HG02759 (cell line): ENCODE measurements at regions not wholly inside any gene's neighbourhood (a gene's known extent, or its start where the extent isn't known, plus 50 kb on each side); places are given as distances from the start of the nearest gene placed in this dataset.

Source experiments
- ATAC-seq: cut with Tn5 transposase; IDR thresholded peaks from one replicate; pipeline ENCODE4 v1.9.1; 2021; ENCODE audit warnings: mild to moderate bottlenecking, moderate library complexity; ENCODE audit not compliant: unreplicated experiment

- no peak for ATAC-seq
These were observed 166.4 kb upstream of the ADGRL2 start for GRCh38 chr1:81634294-81634693.

- ATAC-seq, result no peak
These were observed 181.6 kb upstream of the ADGRL2 start for GRCh38 chr1:81619156-81619555.

DNA sequence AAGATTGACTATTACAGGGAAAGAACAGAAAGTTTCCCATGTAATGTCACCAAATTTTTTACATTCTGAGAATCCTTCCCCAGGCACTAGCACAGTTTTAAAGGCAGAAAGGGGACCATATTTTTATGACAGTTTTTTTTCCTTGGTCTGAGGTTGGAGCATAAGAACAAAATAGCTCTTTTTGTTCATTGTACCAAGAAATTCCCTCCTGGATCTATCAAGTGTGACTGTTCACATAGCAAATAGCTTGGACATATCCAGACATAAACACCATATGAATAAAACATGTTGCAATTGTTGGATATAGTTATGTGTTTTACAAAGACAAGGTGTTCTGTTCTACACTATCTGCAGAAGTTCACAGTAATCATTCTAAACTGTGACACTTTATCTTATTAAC is 182.4 kb upstream of the ADGRL2 start:
- no peak for ATAC-seq

DNA sequence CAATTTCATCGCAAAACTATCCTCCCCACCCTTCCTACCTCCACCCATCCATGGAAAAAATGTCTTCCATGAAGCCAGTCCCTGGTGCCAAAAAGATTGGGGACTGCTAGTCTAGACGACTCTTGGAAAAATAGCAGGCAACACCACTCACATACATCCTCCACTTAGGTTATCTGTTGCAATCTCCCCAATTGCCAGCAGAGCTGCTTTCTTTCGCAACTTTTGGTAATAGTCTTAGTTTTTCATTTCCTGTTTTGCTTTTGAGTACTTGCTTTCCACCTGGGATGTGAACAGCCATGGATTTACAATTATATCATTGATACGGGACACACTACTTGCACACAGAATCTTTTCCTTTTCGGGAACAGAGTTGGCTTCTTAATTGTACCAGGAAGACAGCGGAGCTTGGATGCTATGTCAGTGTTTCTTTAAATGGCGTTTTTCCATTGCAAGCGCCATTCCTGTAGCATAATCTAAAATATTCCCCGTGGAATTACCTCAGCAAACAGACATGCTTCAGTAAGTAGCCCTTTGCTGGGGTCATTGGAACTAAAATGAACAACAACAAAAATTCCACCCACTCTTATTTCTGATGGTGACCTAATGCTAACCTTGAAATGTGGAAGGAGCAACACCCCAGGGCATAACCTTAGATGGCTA is 183.3 kb upstream of the ADGRL2 start:
- ATAC-seq, result no peak

- ATAC-seq, result no peak
These were observed 186.9 kb upstream of the ADGRL2 start for GRCh38 chr1:81613803-81614202.

GRCh38 chr1:81607924-81608323 is 192.8 kb upstream of the ADGRL2 start:
- no peak for ATAC-seq

DNA sequence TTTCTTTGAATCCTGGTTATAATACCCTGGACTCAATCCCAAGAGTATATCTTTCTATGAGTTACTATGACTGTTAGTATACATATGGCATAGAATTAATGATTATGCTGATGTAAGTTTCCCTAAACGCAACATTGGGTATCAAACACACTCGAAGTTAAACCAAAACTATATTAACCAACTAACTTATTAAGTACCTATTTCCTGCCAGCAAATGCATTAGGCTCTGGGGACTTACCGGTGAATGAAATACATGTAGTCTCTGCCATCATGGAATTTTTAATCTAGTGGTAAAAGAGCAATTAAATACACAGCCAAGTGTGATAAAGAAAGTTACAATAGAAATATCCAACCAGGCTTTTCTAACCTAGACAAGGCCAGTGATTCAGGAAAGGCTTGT is 193.6 kb upstream of the ADGRL2 start:
- no peak for ATAC-seq

- no peak for ATAC-seq
These were observed 194.1 kb upstream of the ADGRL2 start for GRCh38 chr1:81606656-81607055.

- ATAC-seq, result no peak
These were observed 195.7 kb upstream of the ADGRL2 start for GRCh38 chr1:81605023-81605422.

DNA sequence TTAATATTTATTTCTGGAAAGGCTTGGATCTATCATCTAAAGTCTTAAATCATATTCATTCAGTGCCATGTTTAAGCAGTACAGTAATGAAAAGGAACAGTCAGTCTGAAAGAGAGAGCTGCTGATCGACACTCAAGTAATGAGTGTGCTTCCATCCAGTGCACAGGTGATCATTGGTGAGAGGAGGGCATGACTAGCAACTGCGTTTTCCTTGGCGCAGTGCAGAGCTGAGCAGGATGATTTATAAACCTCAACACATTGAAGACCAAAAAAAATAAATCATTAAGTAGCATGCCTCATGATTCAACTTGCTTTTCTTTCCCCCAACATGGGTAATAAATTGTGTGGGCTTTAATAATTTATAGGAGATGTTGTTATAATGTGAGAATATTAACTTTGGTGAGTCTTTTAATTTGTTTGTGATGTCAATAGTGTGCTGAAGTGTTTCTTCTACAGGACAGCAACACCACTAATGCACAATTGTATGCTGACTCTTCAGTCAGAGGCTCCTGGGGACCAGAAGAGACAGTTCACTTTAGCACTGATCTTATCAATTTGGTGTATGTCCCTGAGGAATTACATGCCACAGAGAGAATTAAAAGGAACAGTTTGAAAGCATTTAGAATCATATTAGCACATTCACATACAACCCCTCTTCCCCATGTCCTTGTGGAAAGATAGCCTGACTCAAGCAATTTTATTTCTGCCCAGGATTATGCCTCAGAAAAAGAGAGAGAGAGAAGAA is 199.7 kb upstream of the ADGRL2 start:
- ATAC-seq, result no peak

DNA sequence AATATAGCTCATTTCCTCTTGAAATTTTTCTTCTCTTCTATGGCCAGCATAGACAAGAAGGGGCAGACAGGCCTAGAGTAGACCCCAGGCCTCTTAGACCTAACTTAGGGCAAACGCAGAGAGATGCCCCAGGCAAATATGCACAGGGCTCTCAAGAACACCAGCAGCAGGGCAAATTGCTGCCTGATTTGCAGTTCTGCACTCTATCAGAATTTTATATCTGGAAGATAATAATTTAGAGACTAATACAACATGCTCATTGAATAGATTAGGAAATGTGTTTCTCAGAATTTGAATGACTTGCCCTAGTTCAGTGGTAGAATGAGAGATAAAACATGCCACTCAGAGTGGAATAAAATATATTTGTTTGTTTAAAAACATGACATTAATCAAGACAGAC is 200.4 kb upstream of the ADGRL2 start:
- no peak for ATAC-seq

DNA sequence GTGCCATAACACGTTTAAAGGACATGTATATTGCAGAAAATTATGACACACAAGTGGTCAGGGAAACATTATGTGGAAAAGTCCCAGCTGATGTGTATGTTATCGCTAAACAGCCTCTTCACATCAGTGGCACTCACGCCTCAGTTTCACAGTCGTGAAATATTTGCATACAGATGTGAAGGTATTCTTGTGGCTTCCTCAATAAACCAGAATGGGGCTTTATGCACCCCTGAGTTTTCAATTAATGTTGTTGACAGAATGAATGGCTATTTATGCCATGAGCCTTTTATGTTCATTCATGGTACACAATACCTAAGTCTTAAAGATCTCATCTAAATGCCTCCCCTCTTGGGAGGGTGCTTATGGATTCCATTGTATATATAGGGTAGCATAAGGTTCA is 202.1 kb upstream of the ADGRL2 start:
- ATAC-seq, result no peak

GRCh38 chr1:81597720-81598426 is 202.9 kb upstream of the ADGRL2 start:
- ATAC-seq, result no peak

- ATAC-seq, result no peak
These were observed 204.4 kb upstream of the ADGRL2 start for GRCh38 chr1:81596341-81596740.

- ATAC-seq, result no peak
These were observed 206.5 kb upstream of the ADGRL2 start for GRCh38 chr1:81594206-81594605.

DNA sequence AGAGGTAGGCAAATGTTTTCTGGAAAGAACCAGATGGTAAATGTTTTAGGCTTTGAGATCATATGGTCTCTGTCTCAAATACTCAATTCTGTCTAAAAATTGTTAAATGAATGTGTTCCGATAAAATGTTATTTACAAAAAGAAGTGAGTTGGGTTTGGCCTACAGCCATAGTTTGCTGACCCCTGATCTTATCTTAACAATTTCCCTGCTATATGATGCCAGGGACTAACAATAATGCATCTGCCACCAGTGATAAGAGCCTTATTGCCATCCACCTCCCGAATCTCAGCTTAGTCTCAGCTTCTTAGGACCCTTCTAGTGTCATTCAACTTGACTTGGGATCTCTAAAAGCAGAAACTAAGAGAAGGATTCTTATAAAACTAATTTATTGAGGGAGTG is 208.5 kb upstream of the ADGRL2 start:
- ATAC-seq, result no peak

- ATAC-seq, result no peak
These were observed 210.6 kb upstream of the ADGRL2 start for GRCh38 chr1:81590171-81590570.

GRCh38 chr1:81588149-81588548 is 212.6 kb upstream of the ADGRL2 start:
- no peak for ATAC-seq

- no peak for ATAC-seq
These were observed 213.3 kb upstream of the ADGRL2 start for GRCh38 chr1:81587426-81587825.

GRCh38 chr1:81585371-81585770 is 215.4 kb upstream of the ADGRL2 start:
- no peak for ATAC-seq

GRCh38 chr1:81584398-81584797 is 216.3 kb upstream of the ADGRL2 start:
- no peak for ATAC-seq

DNA sequence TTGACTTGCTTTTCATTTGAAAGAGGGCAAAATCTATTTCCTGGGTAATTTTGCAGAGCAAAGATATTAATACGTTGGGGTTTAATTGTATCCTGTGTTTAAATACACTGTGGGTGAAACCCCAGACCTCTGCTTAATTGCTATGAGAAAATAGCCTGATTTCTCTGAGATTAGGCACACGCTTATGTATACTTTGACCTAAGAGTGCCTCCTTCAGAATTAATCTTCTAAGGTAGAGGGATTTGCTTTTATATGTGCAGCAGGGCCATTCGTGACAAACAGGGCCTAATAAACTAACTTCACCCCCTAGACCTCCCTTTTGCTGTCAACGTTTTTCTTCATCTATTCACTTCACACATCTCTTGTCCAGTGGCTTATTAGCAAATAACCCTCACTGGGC is 216.9 kb upstream of the ADGRL2 start:
- no peak for ATAC-seq
